Skeletal muscle cell (primary cell): ENCODE measurements at regions not wholly inside any gene's neighbourhood (a gene's known extent, or its start where the extent isn't known, plus 50 kb on each side); places are given as distances from the start of the nearest gene placed in this dataset.
"Not testable (repeated sequence)": the region's sequence is repeated elsewhere in the genome, so short reads cannot be mapped to it uniquely, and the experiment has no call there.

Source experiments
- DNase-seq: peaks from one replicate; pipeline ENCODE4 v3.0.0-alpha.2; 2010; ENCODE audit warnings: low read depth
- H3K4me3 ChIP-seq: 2 replicates; pipeline ENCODE4 v1.5.1; 2011; ENCODE audit warnings: low read depth, mild to moderate bottlenecking, control low read depth, low read length, moderate library complexity

- H3K4me3 ChIP-seq, DNase-seq: not testable (repeated sequence)
Measured at GRCh38 chr7:13728430-13728829, 261.0 kb downstream of the ETV1 start.

DNA sequence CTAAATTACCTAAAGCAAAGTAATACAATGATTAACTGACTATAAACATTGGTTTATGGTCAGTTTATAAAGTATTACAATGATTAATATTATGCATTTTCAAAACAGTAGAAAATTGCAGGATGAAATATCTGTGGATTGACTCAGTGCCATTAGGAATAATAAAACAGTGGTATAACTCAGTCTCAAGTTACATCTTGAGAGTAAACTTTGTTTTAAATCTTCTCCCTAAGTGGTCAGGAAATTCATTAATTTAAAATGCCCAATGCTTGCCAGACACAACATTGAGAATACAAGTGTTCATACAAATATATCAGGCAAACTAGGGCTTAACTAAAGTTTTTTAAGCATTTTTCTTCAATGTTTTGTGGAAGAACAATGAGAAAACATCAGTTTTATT, 257.8 kb downstream of the ETV1 start:
- no peak for DNase-seq
- H3K4me3 ChIP-seq, result no peak overlapping the region

- no peak overlapping the region for H3K4me3 ChIP-seq
- no peak for DNase-seq
Measured at GRCh38 chr7:13737563-13737962, 251.9 kb downstream of the ETV1 start.

DNA sequence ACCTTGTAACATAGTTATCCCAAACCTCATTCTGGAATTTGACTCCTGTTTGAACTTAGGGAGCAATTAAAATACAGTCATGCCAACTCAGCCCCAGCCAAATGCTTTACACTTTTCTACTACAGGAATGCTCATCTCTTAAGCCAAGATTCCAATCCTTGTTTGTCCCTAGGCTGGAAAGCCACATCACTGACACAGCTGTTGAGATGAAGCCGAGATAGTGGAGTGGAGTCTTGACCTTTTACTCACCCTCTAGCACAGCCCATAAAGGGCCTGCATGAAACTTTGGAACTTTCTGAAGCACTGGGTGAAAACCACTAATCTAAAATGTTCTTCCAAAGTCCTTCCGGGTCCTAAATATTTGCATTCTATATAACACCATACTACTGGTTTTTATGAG, 247.3 kb downstream of the ETV1 start:
- no peak overlapping the region for H3K4me3 ChIP-seq
- DNase-seq, result peak; percentile 29

DNA sequence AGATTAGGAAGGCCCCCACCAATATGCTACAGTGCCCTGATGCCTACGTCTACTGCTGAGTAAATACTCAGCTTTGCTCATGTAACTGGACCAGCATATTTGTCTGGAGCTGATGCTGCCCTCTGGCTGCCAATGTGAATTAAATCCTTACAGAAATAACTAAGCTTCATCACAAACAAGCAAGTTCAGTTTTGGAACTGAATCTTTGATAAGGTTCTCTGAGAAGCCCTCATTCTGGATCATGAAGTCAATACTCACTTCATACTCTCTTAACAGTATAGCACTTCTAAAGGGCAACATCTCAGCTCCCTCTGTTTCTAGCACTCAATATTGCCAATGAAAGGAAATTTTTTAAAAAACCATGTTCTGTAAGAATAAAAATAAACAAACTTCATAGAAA, 246.7 kb downstream of the ETV1 start:
- DNase-seq, result peak; percentile 26
- no peak overlapping the region for H3K4me3 ChIP-seq

DNA sequence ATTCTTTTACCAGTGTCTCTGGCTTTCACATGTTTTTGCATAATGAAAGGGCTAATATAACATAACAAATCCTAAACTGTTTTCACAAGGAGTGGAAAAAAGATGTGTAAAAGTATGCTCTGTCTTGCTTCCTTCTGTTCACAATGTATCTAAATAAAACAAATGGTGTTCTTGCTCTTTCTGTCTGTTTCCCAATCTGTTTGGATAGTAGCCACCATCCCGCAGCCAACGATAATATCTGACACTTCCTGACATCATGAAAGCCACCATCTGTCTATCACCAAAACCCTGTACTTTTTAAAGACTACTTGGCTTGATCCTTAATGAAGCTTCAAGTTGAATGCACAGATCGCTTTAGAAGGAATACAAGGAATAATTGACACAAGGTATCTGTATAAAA, 246.2 kb downstream of the ETV1 start:
- H3K4me3 ChIP-seq, result no peak overlapping the region
- peak; percentile 40 for DNase-seq

DNA sequence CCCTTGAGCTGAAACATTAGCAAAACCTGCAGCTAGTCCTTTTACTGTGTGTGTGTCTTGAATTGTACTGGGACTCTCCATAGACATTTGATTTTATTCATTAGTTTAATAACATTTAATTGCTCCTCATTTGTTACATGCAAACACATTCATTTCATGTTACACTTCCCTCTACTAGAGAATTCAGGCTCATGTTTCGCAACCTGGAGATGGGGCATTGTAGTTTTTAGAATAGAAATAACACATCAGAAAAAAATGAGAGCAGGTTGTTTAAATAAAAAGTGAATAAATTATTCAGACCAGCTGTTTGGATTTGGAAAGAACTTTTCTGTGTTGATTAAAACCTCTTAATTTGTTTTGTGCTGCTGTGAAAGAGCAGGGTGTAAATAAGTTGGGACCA, 243.9 kb downstream of the ETV1 start:
- DNase-seq, result no peak

GRCh38 chr7:13748998-13749397, 240.5 kb downstream of the ETV1 start:
- no peak overlapping the region for H3K4me3 ChIP-seq
- no peak for DNase-seq

More for the DNA sequence above, 243.9 kb downstream of the ETV1 start:
- no peak overlapping the region for H3K4me3 ChIP-seq

DNA sequence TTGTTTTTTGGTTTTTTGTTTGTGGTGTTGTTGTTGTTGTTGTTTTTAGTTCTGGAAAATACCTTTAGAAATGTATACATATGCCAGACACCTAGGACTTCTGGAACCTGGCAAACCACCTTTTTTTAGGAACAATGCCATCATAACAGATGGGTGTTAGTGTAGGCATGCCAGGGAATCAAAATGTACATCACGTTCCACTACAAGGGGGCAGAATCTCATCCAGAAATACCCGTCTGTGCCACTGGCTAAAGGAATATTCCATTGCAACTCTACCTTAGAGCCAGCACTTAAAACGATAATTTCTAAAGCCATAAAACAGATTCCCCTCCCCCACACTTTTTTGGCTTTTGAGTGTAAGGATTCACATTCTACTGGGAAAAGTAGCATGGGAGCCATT, 239.8 kb downstream of the ETV1 start:
- DNase-seq, result no peak
- no peak overlapping the region for H3K4me3 ChIP-seq

GRCh38 chr7:13751766-13752165, 237.7 kb downstream of the ETV1 start:
- DNase-seq, result no peak
- H3K4me3 ChIP-seq, result no peak overlapping the region

DNA sequence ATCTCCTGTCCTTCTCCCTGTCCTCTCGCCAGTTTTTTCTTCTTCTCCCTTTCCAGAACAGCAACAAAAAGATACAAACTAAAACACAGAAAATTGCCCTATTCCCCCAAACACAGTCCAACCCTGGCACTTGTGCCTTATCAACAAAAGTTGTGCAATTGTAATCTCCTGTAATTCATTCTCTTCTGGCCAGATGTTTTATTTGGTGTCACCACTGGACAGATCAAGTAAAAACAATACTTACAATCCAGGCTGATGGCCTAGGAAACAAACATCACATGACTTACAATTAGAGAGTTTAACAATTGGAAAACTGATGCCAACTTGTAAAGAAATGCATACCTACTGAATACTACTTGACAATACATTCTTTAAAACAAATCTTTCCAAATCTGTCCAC, 231.6 kb downstream of the ETV1 start:
- H3K4me3 ChIP-seq, result no peak overlapping the region
- no peak for DNase-seq

GRCh38 chr7:13765853-13766252, 223.6 kb downstream of the ETV1 start:
- not testable (repeated sequence) for DNase-seq, H3K4me3 ChIP-seq

- no peak overlapping the region for H3K4me3 ChIP-seq
- DNase-seq, result no peak
Measured at GRCh38 chr7:13770305-13770704, 219.2 kb downstream of the ETV1 start.

GRCh38 chr7:13774976-13775375, 214.5 kb downstream of the ETV1 start:
- no peak for DNase-seq
- no peak overlapping the region for H3K4me3 ChIP-seq

DNA sequence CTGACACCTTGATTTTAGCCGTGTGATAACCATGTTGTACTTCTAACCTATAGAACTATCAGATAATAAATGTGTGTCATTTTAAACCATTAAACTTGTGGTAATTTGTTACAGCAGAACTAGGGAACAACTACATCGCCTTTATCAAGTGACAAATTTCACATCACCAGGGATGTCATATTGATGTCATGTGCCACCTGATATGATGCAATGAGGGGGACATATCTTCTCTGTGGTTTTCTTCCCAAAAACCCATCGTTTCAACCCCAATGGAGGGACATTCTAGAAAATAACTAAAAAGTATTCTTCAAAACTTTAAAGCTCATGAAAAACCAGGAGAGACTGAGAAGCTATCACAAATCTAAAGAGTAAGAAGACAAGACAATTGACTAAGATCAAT, 212.2 kb downstream of the ETV1 start:
- no peak overlapping the region for H3K4me3 ChIP-seq
- no peak for DNase-seq

DNA sequence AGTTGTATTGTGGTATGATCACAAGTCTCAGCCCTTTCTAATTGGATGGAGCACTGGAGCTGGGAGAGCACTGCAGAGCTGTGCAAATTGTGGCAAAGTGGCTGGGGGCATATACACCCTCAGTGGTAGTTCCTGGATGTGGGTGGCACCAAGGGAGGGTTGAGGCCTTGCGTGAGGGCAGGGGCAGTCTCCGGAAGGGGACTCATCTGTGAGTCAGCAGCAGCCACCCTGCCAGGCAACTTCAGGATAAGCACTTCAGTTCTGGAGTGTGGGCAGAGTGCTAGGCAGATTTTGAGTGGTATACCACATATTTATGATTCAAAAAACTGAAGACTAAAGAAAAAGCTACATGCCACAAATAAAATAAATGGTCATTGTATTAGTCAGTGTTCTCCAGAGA, 210.5 kb downstream of the ETV1 start:
- no peak overlapping the region for H3K4me3 ChIP-seq
- no peak for DNase-seq

- DNase-seq, result no peak
- no peak overlapping the region for H3K4me3 ChIP-seq
Measured at GRCh38 chr7:13790611-13791010, 198.9 kb downstream of the ETV1 start.

GRCh38 chr7:13792208-13792607, 197.3 kb downstream of the ETV1 start:
- H3K4me3 ChIP-seq, result no peak overlapping the region
- DNase-seq, result no peak

GRCh38 chr7:13793926-13794325, 195.5 kb downstream of the ETV1 start:
- no peak for DNase-seq

GRCh38 chr7:13794581-13794980, 194.9 kb downstream of the ETV1 start:
- no peak overlapping the region for H3K4me3 ChIP-seq
- DNase-seq, result no peak

More at GRCh38 chr7:13793926-13794325, 195.5 kb downstream of the ETV1 start:
- no peak overlapping the region for H3K4me3 ChIP-seq

- DNase-seq, result no peak
- no peak overlapping the region for H3K4me3 ChIP-seq
Measured at GRCh38 chr7:13797545-13797944, 191.9 kb downstream of the ETV1 start.

DNA sequence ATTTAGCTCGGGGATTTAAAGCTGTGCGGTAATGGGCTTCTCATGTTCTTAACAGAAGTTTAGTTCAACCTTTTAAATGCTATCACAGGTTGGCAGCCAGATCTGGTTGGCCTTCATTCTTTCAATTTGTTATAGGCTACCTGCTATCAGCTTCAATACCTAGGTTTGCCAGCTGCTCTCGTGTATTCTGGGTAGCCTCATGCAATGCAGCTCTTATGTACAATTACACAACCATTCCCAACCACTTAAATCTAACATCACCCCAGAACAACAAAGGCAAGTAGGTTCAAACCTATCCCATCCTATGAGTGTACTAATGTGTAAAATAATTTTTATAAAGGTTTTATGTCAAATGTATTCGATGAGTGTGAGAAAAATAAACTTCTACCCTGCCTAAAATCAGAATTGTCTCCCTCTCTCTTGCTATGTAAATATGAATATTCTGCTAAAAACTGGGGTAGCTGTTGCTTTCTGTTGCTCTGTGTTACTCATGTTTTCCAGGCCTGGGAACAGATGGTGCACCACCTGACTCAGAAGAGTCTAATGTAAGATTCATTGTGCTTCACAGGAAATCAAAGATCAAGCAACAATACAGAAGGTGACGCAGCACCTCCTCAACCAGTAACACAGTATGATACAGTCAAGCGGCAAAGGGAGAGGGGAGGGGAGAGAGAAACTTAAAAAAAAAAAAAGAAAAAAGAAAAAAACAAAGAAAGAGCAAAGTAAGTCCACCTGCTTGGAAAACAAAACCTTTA, 188.6 kb downstream of the ETV1 start:
- peak; percentile 71 for DNase-seq

More for the DNA sequence above, 188.6 kb downstream of the ETV1 start:
- H3K4me3 ChIP-seq, result no peak overlapping the region
